Fibroblast of lung (primary cell): ENCODE measurements at regions not wholly inside any gene's neighbourhood (a gene's known extent, or its start where the extent isn't known, plus 50 kb on each side); places are given as distances from the start of the nearest gene placed in this dataset.

Experiments used
- DNase-seq, 2 donors: peaks; one replicate each; pipeline versions ENCODE4 v3.0.0 to v3.0.0-alpha.2; 2010; ENCODE audit warnings: low read depth in 2 of 2
- H2AFZ ChIP-seq: 2 replicates; pipeline ENCODE4 v1.5.1; 2012; ENCODE audit warnings: low read length, control low read depth, inconsistent platforms
- H3K27ac ChIP-seq: 2 replicates; pipeline ENCODE4 v1.5.1; 2011; ENCODE audit warnings: low read length, control low read depth; ENCODE audit not compliant: insufficient read depth
- H3K27me3 ChIP-seq: 2 replicates; pipeline ENCODE4 v1.5.1; 2011; ENCODE audit warnings: mild to moderate bottlenecking, low read length; ENCODE audit not compliant: control insufficient read depth, insufficient read depth
- H3K36me3 ChIP-seq: 2 replicates; pipeline ENCODE4 v1.5.1; 2011; ENCODE audit warnings: low read length; ENCODE audit not compliant: control insufficient read depth, insufficient read depth
- H3K4me1 ChIP-seq: 2 replicates; pipeline ENCODE4 v1.5.1; 2011; ENCODE audit warnings: low read length; ENCODE audit not compliant: control insufficient read depth, insufficient read depth; ENCODE audit errors: extremely low read depth
- H3K4me2 ChIP-seq: 2 replicates; pipeline ENCODE4 v1.5.1; 2011; ENCODE audit warnings: low read length, control low read depth; ENCODE audit not compliant: insufficient read depth; ENCODE audit errors: extremely low read depth
- H3K4me3 ChIP-seq, 4 experiments: fragments of 200-600 bp in 1 of 4; sonication (generic) in 1 of 4; replicated peaks in 1 of 4; 2 replicates each; pipeline ENCODE4 v1.5.1; 2011 to 2016; ENCODE audit warnings: low read length in 4 of 4, low read depth in 3 of 4, mild to moderate bottlenecking in 3 of 4, control low read depth in 2 of 4, inconsistent platforms in 1 of 4, mixed read lengths in 1 of 4; ENCODE audit not compliant: insufficient read depth in 1 of 4; ENCODE audit errors: control extremely low read depth in 1 of 4
- H3K79me2 ChIP-seq: 2 replicates; pipeline ENCODE4 v1.5.1; 2012; ENCODE audit warnings: mild to moderate bottlenecking, low read length, inconsistent platforms; ENCODE audit not compliant: control insufficient read depth, insufficient read depth
- H3K9ac ChIP-seq: 2 replicates; pipeline ENCODE4 v1.5.1; 2011; ENCODE audit warnings: mild to moderate bottlenecking, low read length, control low read depth; ENCODE audit not compliant: insufficient read depth
- H3K9me3 ChIP-seq: 2 replicates; pipeline ENCODE4 v1.5.1; 2012; ENCODE audit warnings: low read depth, low read length; ENCODE audit not compliant: control insufficient read depth, insufficient read depth
- H4K20me1 ChIP-seq: 2 replicates; pipeline ENCODE4 v1.5.1; 2011; ENCODE audit warnings: low read length; ENCODE audit not compliant: control insufficient read depth, insufficient read depth; ENCODE audit errors: extremely low read depth
- CTCF ChIP-seq, 2 donors: IDR thresholded peaks in 1 of 2; conservative IDR thresholded peaks in 1 of 2; 1 replicate in 1 of 2; 2 replicates in 1 of 2; pipeline ENCODE4 v1.5.1; 2011 to 2012; ENCODE audit warnings: low read length in 2 of 2, control low read depth in 1 of 2, inconsistent platforms in 1 of 2, low read depth in 1 of 2, mild to moderate bottlenecking in 1 of 2
- EZH2 ChIP-seq: IDR thresholded peaks from 2 replicates; pipeline ENCODE4 v1.5.1; 2012; ENCODE audit warnings: low read length, control low read depth, mild to moderate bottlenecking; ENCODE audit errors: missing control alignments

GRCh38 chr9:21611891-21612290, 129.8 kb upstream of the IFNE start:
- DNase-seq: peak in 1 of 2 donors; percentile 55
- H3K27ac ChIP-seq: no peak overlapping the region
- TF ChIP-seq CTCF (conservative IDR thresholded peaks at IDR 0.05 in 1 of 2, IDR thresholded peaks at IDR 0.05 in 1 of 2; ENCODE audit: low read depth in 1 of 2, low read length in 2 of 2): no peak
- TF ChIP-seq EZH2: no peak
- H3K9ac ChIP-seq: no peak overlapping the region
- H3K4me3 ChIP-seq: no peak overlapping the region
- no peaks in the 10 kb centered on the region for H3K36me3 ChIP-seq
- H3K4me1 ChIP-seq: peaks cover 6% of the 10 kb centered on the region
- H3K9me3 ChIP-seq: no peaks in the 10 kb centered on the region
- H3K4me2 ChIP-seq: no peak overlapping the region
- H3K27me3 ChIP-seq: no peaks in the 10 kb centered on the region
- no peak overlapping the region for H2AFZ ChIP-seq
- no peaks in the 10 kb centered on the region for H3K79me2 ChIP-seq
- no peaks in the 10 kb centered on the region for H4K20me1 ChIP-seq

DNA sequence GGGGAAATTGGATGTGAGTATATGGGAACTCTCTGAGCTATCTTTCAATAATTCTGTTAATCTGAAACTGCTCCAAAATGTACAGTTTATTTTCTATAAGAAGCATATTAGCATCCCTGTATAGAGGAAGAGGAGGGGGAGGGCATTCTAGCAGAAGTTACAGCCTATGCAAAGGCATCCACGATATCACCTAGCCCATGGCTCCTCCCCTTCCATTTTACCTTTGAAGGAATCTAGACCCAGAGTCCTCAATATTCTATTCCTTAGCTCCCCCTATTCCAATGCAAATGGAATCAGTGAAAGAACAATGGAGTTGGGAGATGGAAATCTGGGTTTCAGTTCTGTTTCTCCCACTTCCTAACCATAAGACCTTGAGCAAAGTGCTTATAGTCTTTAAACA, 132.9 kb upstream of the IFNE start:
- Histone ChIP-seq H4K20me1 (no peaks in the 10 kb centered on the region), H3K4me1 (peaks cover 6% of the 10 kb centered on the region), H3K79me2 (no peaks in the 10 kb centered on the region), H3K9me3 (no peaks in the 10 kb centered on the region), H3K4me3 (no peak overlapping the region), H3K27me3 (no peaks in the 10 kb centered on the region), H3K36me3 (no peaks in the 10 kb centered on the region), H3K27ac (peak overlapping the region; percentile 67), H3K9ac (no peak overlapping the region), H3K4me2 (peak overlapping the region; percentile 28), H2AFZ (peak overlapping the region; percentile 46)
- TF ChIP-seq EZH2 (no peak), CTCF (conservative IDR thresholded peaks at IDR 0.05 in 1 of 2, IDR thresholded peaks at IDR 0.05 in 1 of 2; ENCODE audit: low read depth in 1 of 2, low read length in 2 of 2) (no peak)
- DNase-seq: no peak

- Histone ChIP-seq H2AFZ (peak overlapping the region; percentile 33), H3K9me3 (no peaks in the 10 kb centered on the region), H3K4me1 (peaks cover 6% of the 10 kb centered on the region), H3K4me3 (no peak overlapping the region), H3K4me2 (peak overlapping the region; percentile 36), H4K20me1 (no peaks in the 10 kb centered on the region), H3K27me3 (no peaks in the 10 kb centered on the region), H3K9ac (no peak overlapping the region), H3K36me3 (no peaks in the 10 kb centered on the region), H3K79me2 (no peaks in the 10 kb centered on the region), H3K27ac (peak overlapping the region; percentile 67)
- no peak for TF ChIP-seq CTCF (conservative IDR thresholded peaks at IDR 0.05 in 1 of 2, IDR thresholded peaks at IDR 0.05 in 1 of 2; ENCODE audit: low read depth in 1 of 2, low read length in 2 of 2)
- TF ChIP-seq EZH2: no peak
- peak in 1 of 2 donors; percentile 79 for DNase-seq
Observed at GRCh38 chr9:21615446-21615845, 133.3 kb upstream of the IFNE start.
